Peyer's patch (tissue), 4 donors: ENCODE measurements at regions not wholly inside any gene's neighbourhood (a gene's known extent, or its start where the extent isn't known, plus 50 kb on each side); places are given as distances from the start of the nearest gene placed in this dataset.

ENCODE experiments used
- CTCF ChIP-seq, 6 experiments: fragments of 450-650 bp in 4 of 6; fragments of 200-600 bp in 2 of 6; sonication (generic) in 1 of 6; IDR thresholded peaks; one replicate each; pipeline ENCODE4 v1.5.1; 2017 to 2019; ENCODE audit warnings: antibody characterized with exemption in 6 of 6, mild to moderate bottlenecking in 3 of 6, moderate library complexity in 1 of 6
- POLR2A ChIP-seq, 2 donors: fragments of 450-650 bp; IDR thresholded peaks; one replicate each; pipeline ENCODE4 v1.5.1; 2017; ENCODE audit warnings: antibody characterized with exemption in 2 of 2, mild to moderate bottlenecking in 2 of 2, moderate library complexity in 2 of 2

GRCh38 chr5:174542471-174542870 lies 181.9 kb upstream of the MSX2 start:
- TF ChIP-seq POLR2A (IDR thresholded peaks at IDR 0.05) (no peak), CTCF (IDR thresholded peaks at IDR 0.05) (no peak)
